Endothelial cell of umbilical vein (primary cell): ENCODE measurements at regions not wholly inside any gene's neighbourhood (a gene's known extent, or its start where the extent isn't known, plus 50 kb on each side); places are given as distances from the start of the nearest gene placed in this dataset.

ENCODE experiments used
- EZH2 ChIP-seq: IDR thresholded peaks from 2 replicates; pipeline ENCODE4 v1.6.1; 2012; ENCODE audit warnings: borderline replicate concordance, low read depth, mild to moderate bottlenecking, moderate library complexity, low read length, inconsistent platforms; ENCODE audit not compliant: severe bottlenecking
- JUN ChIP-seq: IDR thresholded peaks from 2 replicates; pipeline ENCODE4 v1.6.1; 2011; ENCODE audit warnings: borderline replicate concordance, low read depth; ENCODE audit not compliant: insufficient read length, insufficient read depth
- POLR2AphosphoS5 ChIP-seq: IDR thresholded peaks from 2 replicates; pipeline ENCODE4 v1.6.1; 2012; ENCODE audit warnings: low read depth, mild to moderate bottlenecking, control low read depth, low read length, moderate library complexity; ENCODE audit not compliant: insufficient read depth
- TF ChIP-seq, protein P1 (sequence below): IDR thresholded peaks from 2 replicates; pipeline ENCODE4 v1.6.1; 2011; ENCODE audit not compliant: insufficient read depth, insufficient read length
- TF ChIP-seq, protein P2 (sequence below), 2 donors: IDR thresholded peaks; 1 replicate in 1 of 2; 2 replicates in 1 of 2; pipeline ENCODE4 v1.5.1; 2011; ENCODE audit warnings: low read length in 2 of 2, mild to moderate bottlenecking in 2 of 2, moderate library complexity in 2 of 2, control low read depth in 1 of 2, inconsistent platforms in 1 of 2, low read depth in 1 of 2; ENCODE audit not compliant: insufficient read depth in 1 of 2; ENCODE audit errors: extremely low read depth in 1 of 2

DNA sequence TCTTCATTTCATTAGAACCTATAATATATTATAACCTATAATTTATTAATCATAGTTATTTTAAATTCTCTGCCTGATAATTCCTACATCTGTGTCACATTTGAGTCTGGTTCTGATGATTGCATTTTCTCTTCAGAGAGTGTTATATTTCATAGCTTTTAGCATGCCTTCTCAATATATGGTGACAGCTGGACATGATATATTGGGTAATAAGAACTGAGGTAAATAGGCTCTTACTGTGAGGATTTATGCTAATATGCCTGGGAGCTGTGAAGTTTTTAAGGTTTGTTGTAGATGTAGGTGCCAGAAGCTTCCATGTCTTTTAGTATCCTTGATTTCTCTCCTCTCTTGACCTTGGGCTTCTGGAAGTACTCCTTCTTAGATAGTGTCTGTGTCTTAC, 325.9 kb upstream of the SEMA3D start:
- TF ChIP-seq, protein P1, sequence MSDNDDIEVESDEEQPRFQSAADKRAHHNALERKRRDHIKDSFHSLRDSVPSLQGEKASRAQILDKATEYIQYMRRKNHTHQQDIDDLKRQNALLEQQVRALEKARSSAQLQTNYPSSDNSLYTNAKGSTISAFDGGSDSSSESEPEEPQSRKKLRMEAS, result no peak
- TF ChIP-seq JUN (no peak), EZH2 (no peak), POLR2AphosphoS5 (no peak)
- TF ChIP-seq, protein P2, sequence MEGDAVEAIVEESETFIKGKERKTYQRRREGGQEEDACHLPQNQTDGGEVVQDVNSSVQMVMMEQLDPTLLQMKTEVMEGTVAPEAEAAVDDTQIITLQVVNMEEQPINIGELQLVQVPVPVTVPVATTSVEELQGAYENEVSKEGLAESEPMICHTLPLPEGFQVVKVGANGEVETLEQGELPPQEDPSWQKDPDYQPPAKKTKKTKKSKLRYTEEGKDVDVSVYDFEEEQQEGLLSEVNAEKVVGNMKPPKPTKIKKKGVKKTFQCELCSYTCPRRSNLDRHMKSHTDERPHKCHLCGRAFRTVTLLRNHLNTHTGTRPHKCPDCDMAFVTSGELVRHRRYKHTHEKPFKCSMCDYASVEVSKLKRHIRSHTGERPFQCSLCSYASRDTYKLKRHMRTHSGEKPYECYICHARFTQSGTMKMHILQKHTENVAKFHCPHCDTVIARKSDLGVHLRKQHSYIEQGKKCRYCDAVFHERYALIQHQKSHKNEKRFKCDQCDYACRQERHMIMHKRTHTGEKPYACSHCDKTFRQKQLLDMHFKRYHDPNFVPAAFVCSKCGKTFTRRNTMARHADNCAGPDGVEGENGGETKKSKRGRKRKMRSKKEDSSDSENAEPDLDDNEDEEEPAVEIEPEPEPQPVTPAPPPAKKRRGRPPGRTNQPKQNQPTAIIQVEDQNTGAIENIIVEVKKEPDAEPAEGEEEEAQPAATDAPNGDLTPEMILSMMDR (IDR thresholded peaks at IDR 0.05; ENCODE audit: extremely low read depth in 1 of 2, insufficient read depth in 1 of 2, low read depth in 1 of 2, low read length in 2 of 2), result no peak
